Activated naive CD8-positive, alpha-beta T cell treated with anti-CD3 and anti-CD28 coated beads, Interleukin-2, amount 50 U/mL, for 24 hours (primary cell): ENCODE measurements at regions not wholly inside any gene's neighbourhood (a gene's known extent, or its start where the extent isn't known, plus 50 kb on each side); places are given as distances from the start of the nearest gene placed in this dataset.

Source experiments
- ATAC-seq: fragments of 150-1000 bp; cut with Tn5 transposase; one replicate; pipeline ENCODE4 v1.10.0; 2021
- DNase-seq: peaks from one replicate; pipeline ENCODE4 v3.0.0; 2021
- H3K27ac Mint-ChIP-seq: one replicate; pipeline ENCODE4 v1.8.0; 2021; ENCODE audit warnings: mild to moderate bottlenecking, mixed read lengths
- H3K27me3 Mint-ChIP-seq: one replicate; pipeline ENCODE4 v1.8.0; 2021; ENCODE audit warnings: mixed read lengths
- H3K36me3 Mint-ChIP-seq: one replicate; pipeline ENCODE4 v1.8.0; 2021; ENCODE audit warnings: low read depth, mixed read lengths
- H3K4me1 Mint-ChIP-seq: one replicate; pipeline ENCODE4 v1.8.0; 2021; ENCODE audit warnings: mixed read lengths
- H3K4me3 Mint-ChIP-seq: one replicate; pipeline ENCODE4 v1.8.0; 2021; ENCODE audit warnings: mild to moderate bottlenecking, moderate library complexity, mixed read lengths
- H3K9me3 Mint-ChIP-seq: one replicate; pipeline ENCODE4 v1.8.0; 2021; ENCODE audit warnings: mixed read lengths

DNA sequence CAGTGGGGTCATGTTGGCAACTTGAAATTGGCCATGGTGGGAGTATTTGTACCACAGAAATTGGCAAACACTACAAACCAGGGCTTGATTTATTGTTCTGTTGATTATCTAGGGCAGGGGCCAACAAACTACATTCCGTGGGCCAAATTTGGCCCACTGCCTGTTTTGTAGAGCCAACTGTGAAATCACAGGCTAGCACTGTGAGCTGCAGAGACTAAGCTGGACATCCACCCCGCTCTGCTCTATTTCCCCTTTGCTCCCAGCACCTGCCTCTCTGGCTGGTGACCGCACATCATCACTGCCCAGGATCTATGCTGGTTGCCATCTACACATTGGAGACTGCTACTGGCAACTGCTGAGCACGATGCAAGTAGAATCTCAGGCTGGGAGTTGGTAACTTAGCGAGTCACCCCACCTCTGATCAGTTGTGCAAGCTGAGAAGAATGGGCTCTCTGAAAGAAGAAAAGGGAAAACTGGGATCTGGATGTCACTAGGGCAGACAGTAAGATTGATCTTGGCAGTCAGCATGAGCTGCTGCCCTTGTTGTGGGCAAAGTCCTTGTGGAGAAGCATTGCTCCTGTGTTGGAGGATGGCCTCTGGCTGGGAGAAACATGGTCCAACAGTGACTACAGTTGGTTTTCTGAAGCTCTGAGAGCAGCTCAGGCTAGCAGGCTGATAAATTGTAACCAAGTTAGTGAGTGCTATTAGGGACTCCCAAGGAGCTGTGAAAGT is 144.7 kb upstream of the RAD23B start:
- no peak overlapping the region for H3K27ac Mint-ChIP-seq
- ATAC-seq (no peak), DNase-seq (no peak)
- H3K4me3 Mint-ChIP-seq = no peak overlapping the region
- H3K4me1 Mint-ChIP-seq = no peaks in the 10 kb centered on the region
- H3K27me3 Mint-ChIP-seq = peaks cover 12% of the 10 kb centered on the region
- no peaks in the 10 kb centered on the region for H3K36me3 Mint-ChIP-seq
- no peaks in the 10 kb centered on the region for H3K9me3 Mint-ChIP-seq

DNA sequence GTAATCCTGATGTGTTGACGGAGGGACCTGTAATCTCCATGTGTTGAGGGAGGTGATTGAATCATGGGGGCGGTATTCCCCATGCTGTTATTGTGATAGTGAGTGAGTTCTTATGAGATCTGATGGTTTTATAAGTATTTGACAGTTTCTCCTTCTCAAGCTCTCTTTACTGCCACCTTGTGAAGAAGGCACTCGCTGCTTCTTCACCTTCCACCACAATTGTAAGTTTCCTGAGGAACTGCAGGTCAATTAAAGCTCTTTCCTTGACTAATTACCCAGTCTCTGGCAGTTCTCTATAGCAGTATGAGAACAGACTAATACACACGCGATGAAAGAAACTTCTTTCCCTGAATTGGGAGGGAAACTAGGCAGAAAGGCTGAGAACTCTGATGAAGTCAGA is 141.1 kb upstream of the RAD23B start:
- Mint-ChIP-seq H3K4me1 (no peaks in the 10 kb centered on the region), H3K36me3 (no peaks in the 10 kb centered on the region), H3K9me3 (no peaks in the 10 kb centered on the region), H3K27ac (no peak overlapping the region), H3K4me3 (no peak overlapping the region), H3K27me3 (peaks cover 12% of the 10 kb centered on the region)
- ATAC-seq (no peak), DNase-seq (no peak)

DNA sequence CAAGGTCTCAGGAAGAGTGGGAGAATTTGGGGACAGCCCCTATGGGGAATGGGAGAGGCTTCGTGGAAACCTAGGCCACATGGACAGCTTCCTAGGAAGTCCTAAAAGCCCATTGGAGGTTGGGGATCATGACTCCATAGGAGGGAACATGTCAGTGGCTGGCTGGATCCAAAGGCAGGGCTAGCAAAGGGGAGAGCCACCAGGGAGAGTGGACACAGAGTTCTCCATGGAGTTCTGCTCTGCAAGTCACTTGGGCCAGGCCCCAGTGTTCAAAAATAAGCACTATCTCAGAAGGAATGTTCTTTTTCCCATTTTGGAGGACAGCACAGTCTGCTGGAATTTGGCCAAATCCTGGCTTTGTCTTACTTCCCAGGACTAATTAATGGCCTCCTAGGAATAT is 140.6 kb upstream of the RAD23B start:
- no peaks in the 10 kb centered on the region for H3K4me1 Mint-ChIP-seq
- no peaks in the 10 kb centered on the region for H3K9me3 Mint-ChIP-seq
- H3K27me3 Mint-ChIP-seq = peaks cover 12% of the 10 kb centered on the region
- ATAC-seq = no peak
- H3K36me3 Mint-ChIP-seq = no peaks in the 10 kb centered on the region
- H3K27ac Mint-ChIP-seq = no peak overlapping the region
- DNase-seq = no peak
- H3K4me3 Mint-ChIP-seq = no peak overlapping the region

DNA sequence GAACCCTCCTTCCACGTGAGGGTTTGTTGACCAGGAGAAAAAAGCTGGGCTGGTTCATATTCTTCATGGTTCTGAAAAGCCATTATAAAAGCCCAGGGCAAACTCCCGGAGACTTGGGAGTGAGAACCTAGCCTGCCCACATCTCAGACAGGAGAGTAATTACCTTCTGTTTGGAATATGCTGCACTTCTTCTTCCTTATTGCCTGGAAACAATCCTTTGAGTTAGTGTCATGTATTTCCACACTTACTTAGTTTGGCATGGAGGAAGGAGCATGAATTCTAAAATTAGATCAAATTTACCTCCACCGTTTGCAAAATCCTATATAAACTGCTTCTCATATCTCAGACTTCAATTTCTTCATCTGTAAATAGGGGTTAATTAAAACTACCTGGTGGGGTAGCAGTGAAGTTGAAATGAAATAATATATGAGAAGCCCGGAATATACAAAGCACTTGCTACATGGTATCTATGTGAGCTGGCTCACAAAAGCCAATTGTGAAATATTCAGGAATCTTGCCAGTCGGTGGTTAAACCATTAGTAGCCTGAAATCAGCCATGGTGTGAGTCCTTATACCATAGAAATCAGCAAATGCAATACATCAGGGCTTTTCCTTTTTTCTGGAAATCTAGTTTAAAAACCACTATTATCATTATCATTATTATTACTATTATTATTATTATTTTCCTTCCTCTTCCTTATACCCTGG is 140.0 kb upstream of the RAD23B start:
- ATAC-seq = no peak
- peaks cover 12% of the 10 kb centered on the region for H3K27me3 Mint-ChIP-seq
- H3K36me3 Mint-ChIP-seq = no peaks in the 10 kb centered on the region
- H3K4me3 Mint-ChIP-seq = no peak overlapping the region
- no peak overlapping the region for H3K27ac Mint-ChIP-seq
- DNase-seq = no peak
- no peaks in the 10 kb centered on the region for H3K9me3 Mint-ChIP-seq
- H3K4me1 Mint-ChIP-seq = no peaks in the 10 kb centered on the region

DNA sequence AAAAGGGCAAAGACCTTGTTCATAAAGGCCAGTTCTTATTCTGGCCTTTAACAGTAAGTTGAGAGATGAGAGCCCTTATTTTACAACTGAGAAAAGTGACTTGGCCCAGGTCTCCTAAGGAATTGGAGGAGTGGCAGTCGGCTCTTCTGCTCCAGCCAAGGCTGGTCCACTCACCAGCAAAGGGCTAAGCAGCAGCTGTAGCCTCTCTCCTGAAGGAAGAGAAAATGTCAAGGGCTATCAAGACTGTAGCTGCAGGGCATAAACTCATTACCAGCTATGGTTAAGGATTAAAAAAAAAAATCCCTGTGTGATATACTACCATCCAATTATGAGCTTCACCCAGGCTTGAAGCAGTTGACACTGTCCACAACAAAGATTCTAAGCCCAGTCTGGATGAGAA is 138.6 kb upstream of the RAD23B start:
- H3K4me1 Mint-ChIP-seq = no peaks in the 10 kb centered on the region
- no peak overlapping the region for H3K4me3 Mint-ChIP-seq
- DNase-seq = no peak
- H3K27me3 Mint-ChIP-seq = peaks cover 8% of the 10 kb centered on the region
- ATAC-seq = no peak
- H3K27ac Mint-ChIP-seq = no peak overlapping the region
- no peaks in the 10 kb centered on the region for H3K36me3 Mint-ChIP-seq
- no peaks in the 10 kb centered on the region for H3K9me3 Mint-ChIP-seq

DNA sequence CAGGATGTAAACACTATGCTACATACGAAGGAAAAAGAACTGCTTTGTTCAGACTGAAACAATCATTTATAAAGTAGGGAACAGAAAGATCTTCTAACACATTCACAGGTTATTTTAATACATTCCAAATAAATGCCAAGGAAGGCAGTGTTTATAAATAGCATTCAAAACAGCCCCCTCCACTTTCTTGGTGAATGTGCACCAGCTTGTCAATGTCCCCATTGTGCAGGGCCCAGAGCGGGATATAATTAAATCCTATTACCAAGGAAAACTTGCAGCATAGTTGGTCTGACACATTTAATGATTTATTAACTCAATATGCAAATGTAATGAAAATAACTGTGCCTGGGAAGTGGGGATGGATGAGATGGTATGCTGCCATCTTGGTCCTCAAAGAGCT is 135.9 kb upstream of the RAD23B start:
- no peaks in the 10 kb centered on the region for H3K4me1 Mint-ChIP-seq
- no peaks in the 10 kb centered on the region for H3K36me3 Mint-ChIP-seq
- H3K27me3 Mint-ChIP-seq = peaks cover 6% of the 10 kb centered on the region
- ATAC-seq (no peak), DNase-seq (no peak)
- H3K27ac Mint-ChIP-seq = no peak overlapping the region
- no peak overlapping the region for H3K4me3 Mint-ChIP-seq
- H3K9me3 Mint-ChIP-seq = peaks cover 3% of the 10 kb centered on the region

DNA sequence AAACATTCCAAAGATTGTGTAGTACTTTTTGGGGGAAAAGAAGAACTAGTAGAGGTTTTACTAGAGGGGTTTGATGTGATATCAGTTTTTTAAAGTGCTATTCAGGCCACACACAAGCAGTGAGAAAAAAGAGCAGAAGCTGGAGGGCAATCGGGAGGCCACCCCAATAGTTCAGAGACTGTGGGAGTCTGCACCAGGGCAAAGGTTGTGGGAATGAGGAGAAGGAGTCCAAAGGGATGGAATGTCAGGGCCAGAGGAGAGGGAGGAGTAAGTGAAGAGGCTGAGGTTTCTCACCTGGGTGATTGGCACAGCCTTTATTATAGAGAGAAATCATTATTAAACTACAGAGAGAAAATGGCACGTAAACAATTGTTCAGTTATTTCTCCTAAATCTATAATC is 134.9 kb upstream of the RAD23B start:
- DNase-seq (no peak), ATAC-seq (no peak)
- H3K9me3 Mint-ChIP-seq = peaks cover 3% of the 10 kb centered on the region
- H3K36me3 Mint-ChIP-seq = no peaks in the 10 kb centered on the region
- H3K27ac Mint-ChIP-seq = no peak overlapping the region
- H3K4me1 Mint-ChIP-seq = no peaks in the 10 kb centered on the region
- H3K4me3 Mint-ChIP-seq = no peak overlapping the region
- H3K27me3 Mint-ChIP-seq = peaks cover 6% of the 10 kb centered on the region

DNA sequence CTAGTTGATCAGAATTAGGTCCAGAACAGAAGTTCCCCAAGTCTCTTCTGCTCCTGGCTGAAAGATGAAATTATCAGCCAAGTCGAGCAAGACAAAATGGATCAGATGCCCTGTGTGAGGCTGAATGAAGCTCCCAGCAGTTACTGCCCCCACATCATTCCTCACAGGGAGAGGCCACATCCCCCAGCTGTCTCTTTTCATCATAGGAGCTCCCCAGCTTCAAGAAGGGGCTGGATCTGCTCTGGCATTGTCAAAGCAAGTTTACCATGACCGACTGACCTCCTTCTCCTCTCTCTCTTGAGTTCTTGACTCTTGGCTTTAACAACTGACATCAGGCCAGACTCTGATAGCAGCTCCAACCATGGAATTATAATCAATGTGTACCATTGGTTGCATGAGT is 133.3 kb upstream of the RAD23B start:
- H3K9me3 Mint-ChIP-seq = peaks cover 3% of the 10 kb centered on the region

DNA sequence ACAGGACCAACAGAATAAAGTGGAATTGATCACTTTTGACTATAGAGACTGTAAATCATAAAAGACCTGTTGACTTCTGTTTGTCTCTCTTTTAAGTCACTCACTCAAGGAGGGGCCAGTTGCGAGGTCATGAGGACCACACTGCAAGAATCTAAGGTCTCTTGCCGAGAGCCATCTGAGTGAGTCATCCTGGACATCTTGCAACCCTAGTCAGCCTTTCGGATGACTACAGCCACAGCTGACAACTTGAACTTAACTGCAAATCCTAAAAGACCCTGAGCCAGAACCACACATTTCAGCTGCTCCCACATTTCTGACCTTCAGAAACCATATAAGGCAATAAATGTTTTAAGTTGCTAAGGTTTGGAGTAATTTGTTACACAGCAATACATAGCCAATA is 129.7 kb upstream of the RAD23B start:
- Mint-ChIP-seq H3K4me3 (no peak overlapping the region), H3K36me3 (no peaks in the 10 kb centered on the region), H3K27ac (no peak overlapping the region), H3K4me1 (no peaks in the 10 kb centered on the region), H3K9me3 (peaks cover 3% of the 10 kb centered on the region), H3K27me3 (peaks cover 12% of the 10 kb centered on the region)
- ATAC-seq (no peak), DNase-seq (no peak)

More for the DNA sequence above, 133.3 kb upstream of the RAD23B start:
- Mint-ChIP-seq H3K27me3 (peaks cover 6% of the 10 kb centered on the region), H3K4me3 (no peak overlapping the region), H3K27ac (no peak overlapping the region), H3K4me1 (no peaks in the 10 kb centered on the region), H3K36me3 (no peaks in the 10 kb centered on the region)
- DNase-seq = no peak
- no peak for ATAC-seq

DNA sequence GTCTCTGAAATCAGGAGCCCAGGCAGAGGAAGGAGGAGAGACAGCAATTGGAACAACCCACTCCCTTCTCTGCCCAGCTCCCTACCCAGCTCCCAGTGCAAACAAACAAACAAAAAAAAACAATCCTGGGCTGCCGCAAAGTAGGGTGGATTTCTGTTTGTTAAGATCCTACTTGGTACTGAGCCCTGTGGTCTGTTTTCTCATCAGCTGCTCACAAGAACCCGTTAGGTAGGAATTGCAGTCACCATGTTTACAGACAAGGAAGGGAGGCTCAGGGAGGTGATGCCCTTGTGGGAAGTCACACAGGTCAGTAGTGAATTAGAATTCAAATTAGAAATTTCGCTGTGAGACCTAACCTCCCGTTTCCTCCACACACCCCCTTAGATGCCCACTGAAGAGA is 128.8 kb upstream of the RAD23B start:
- no peaks in the 10 kb centered on the region for H3K36me3 Mint-ChIP-seq
- no peak for ATAC-seq
- no peak overlapping the region for H3K27ac Mint-ChIP-seq
- H3K27me3 Mint-ChIP-seq = peaks cover 9% of the 10 kb centered on the region
- no peak overlapping the region for H3K4me3 Mint-ChIP-seq
- no peaks in the 10 kb centered on the region for H3K4me1 Mint-ChIP-seq
- H3K9me3 Mint-ChIP-seq = peaks cover 3% of the 10 kb centered on the region
- DNase-seq = no peak

DNA sequence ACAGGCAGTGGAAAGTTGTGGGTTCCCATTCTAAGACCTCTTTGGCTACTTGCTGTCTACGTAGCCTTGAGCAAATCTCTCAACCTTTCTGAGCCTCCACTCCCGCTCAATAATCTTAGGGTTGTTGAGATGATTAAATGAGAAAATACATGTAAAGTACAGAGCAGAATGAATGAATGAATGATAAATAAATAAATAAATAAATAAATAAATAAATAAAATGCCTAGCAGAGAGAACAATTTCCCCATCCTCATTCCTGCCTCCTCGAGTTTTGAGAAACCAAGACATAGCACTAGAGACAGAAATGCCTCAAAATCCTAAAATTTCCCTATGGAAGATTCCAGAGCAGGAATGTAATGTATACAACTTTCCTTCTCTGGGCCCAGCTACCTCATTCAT is 128.3 kb upstream of the RAD23B start:
- no peak overlapping the region for H3K4me3 Mint-ChIP-seq
- no peak for DNase-seq
- peaks cover 9% of the 10 kb centered on the region for H3K27me3 Mint-ChIP-seq
- peaks cover 3% of the 10 kb centered on the region for H3K9me3 Mint-ChIP-seq
- no peaks in the 10 kb centered on the region for H3K4me1 Mint-ChIP-seq
- ATAC-seq = no peak
- no peaks in the 10 kb centered on the region for H3K36me3 Mint-ChIP-seq
- H3K27ac Mint-ChIP-seq = no peak overlapping the region

DNA sequence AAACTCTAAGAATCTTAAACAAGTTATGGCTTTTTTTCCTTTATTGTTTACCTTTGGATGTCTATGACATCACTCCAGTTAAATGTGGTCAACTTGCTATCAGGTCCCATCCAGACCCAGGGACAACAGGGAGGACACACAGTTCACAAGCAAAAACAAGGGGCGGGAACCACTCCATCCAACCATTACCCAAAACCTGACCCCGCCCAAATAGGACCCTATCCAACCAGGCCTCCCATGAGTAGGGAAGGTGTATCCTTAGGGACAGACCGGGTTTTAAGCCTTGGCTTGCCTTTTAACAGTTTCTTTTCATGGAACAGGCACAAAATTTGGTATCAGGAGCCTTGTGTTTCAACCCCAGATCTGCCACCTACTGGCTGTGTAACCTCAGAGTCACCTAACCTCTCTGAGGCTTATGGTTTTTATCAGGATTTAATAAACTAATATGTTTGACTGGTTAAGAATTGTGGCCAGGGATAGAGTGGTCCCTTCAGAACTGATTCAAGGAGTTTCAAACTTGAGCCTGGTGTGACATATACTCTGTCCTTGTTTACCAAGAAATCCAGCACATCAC is 127.7 kb upstream of the RAD23B start:
- Mint-ChIP-seq H3K9me3 (peaks cover 3% of the 10 kb centered on the region), H3K27ac (no peak overlapping the region), H3K4me3 (no peak overlapping the region), H3K36me3 (no peaks in the 10 kb centered on the region), H3K4me1 (no peaks in the 10 kb centered on the region), H3K27me3 (peaks cover 11% of the 10 kb centered on the region)
- ATAC-seq (no peak), DNase-seq (no peak)

DNA sequence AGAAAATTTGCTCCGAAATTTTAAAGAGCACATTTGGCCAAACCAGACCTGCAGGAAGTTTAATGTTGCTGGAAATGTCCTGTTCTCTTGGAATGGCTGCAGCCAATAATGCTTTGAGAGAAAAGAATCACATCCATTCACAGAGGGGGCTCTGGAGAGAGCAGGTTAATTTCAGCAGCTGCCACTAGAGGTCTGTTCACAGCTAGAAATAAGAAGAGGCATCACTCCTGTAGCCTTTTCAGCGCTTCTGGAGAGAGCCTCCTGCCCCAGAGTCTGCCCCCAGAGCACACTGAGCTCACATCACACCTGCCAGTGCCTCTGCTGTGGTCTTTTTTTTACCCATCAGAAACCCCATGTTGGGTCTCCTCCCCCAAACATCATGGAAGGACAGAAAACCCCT is 124.8 kb upstream of the RAD23B start:
- no peaks in the 10 kb centered on the region for H3K9me3 Mint-ChIP-seq
- no peak overlapping the region for H3K4me3 Mint-ChIP-seq
- DNase-seq (no peak), ATAC-seq (peak; percentile 40)
- no peaks in the 10 kb centered on the region for H3K4me1 Mint-ChIP-seq
- H3K27me3 Mint-ChIP-seq = peaks cover 15% of the 10 kb centered on the region
- H3K27ac Mint-ChIP-seq = no peak overlapping the region
- H3K36me3 Mint-ChIP-seq = no peaks in the 10 kb centered on the region

DNA sequence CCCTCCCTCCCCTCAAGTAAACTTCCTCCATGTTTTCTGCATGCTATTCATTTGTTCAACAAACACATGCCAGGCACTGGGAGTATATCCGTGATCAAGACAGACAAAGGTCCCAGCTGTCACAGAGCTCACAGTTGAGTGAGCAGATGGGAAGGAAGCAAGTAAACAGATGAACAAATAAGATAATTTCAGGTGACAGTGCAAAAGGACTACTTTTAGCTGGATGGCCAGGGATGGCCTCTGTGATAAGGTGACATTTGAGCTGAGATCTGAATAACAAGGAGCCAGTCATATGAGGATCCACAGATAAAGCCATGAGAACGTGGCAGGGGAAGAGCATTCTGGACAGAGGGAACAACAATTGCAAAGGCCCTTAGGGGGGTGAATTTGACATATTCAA is 121.7 kb upstream of the RAD23B start:
- Mint-ChIP-seq H3K9me3 (no peaks in the 10 kb centered on the region), H3K4me3 (no peak overlapping the region), H3K27ac (no peak overlapping the region), H3K27me3 (peaks cover 17% of the 10 kb centered on the region), H3K36me3 (no peaks in the 10 kb centered on the region), H3K4me1 (no peaks in the 10 kb centered on the region)
- ATAC-seq = no peak
- no peak for DNase-seq

DNA sequence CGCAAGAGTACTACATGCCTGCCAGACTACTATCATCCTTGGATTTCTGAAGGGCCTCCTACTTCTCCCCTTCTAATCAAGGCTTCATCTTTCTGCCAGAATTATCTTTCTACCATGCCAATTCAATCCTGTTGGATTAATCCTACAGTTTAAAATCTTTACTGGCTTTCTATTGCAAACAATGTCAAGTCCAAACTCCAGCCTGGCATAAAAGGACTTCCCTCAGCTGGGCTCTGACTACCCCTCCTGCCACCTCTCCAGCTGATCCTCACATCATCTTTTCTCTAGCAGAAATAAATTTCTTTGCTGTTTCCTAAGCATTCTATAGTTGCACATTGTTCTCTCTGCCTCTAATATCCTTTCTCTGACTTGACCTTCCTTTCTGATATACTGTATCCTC is 119.7 kb upstream of the RAD23B start:
- no peak overlapping the region for H3K4me3 Mint-ChIP-seq
- ATAC-seq (no peak), DNase-seq (no peak)
- H3K9me3 Mint-ChIP-seq = no peaks in the 10 kb centered on the region
- no peaks in the 10 kb centered on the region for H3K4me1 Mint-ChIP-seq
- peaks cover 10% of the 10 kb centered on the region for H3K27me3 Mint-ChIP-seq
- H3K27ac Mint-ChIP-seq = no peak overlapping the region
- H3K36me3 Mint-ChIP-seq = no peaks in the 10 kb centered on the region
